ENCODE measurements at regions not wholly inside any gene's neighbourhood (a gene's known extent, or its start where the extent isn't known, plus 50 kb on each side); places are given as distances from the start of the nearest gene placed in this dataset.
"Not testable (repeated sequence)": the region's sequence is repeated elsewhere in the genome, so short reads cannot be mapped to it uniquely, and the experiment has no call there.

DNA sequence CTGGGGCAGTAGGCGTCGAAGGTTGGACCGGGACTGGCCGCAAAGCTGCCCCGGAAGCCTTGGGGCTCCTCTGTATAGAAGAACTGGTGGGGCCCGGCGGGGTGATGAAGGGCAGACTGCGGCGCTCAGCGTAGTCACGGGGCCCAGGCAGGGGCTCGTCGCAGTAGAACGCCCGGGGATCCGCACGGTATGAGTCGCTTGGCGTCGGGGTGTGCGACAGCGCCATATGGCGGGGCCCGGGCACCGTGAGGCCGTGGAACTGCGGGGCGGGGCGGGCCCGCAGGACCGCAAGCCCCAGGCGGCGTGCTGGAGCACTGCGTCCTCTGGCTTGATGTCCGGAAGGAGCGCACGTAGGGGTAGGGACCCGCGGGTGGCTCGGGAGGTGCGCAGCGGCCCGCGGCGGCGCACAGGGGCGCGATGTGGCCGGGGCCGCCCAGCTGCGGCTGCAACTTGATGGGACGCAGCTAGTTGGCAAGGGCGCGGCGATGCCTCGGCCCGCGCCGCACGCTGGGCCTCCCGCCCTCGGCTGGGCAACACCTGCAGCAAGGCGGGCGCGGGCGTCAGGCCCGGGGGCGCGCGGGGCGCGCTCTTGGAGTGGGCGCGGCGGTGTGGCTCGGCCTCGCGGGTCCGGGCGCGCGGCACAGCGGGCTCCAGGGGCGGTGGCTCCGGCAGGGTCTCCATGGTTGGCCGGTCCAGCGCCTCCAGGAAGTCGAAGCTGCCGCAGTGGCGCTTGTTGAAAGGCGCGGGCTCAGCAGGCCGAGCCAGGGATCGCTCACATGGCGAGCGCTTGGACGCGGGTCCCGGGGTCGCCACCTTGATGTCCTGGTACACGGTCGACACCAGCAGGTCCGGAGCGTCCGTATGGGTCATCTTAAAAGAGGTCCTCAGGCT, 251.4 kb downstream of the ANKRD30B start:
- TF ChIP-seq, protein P1, sequence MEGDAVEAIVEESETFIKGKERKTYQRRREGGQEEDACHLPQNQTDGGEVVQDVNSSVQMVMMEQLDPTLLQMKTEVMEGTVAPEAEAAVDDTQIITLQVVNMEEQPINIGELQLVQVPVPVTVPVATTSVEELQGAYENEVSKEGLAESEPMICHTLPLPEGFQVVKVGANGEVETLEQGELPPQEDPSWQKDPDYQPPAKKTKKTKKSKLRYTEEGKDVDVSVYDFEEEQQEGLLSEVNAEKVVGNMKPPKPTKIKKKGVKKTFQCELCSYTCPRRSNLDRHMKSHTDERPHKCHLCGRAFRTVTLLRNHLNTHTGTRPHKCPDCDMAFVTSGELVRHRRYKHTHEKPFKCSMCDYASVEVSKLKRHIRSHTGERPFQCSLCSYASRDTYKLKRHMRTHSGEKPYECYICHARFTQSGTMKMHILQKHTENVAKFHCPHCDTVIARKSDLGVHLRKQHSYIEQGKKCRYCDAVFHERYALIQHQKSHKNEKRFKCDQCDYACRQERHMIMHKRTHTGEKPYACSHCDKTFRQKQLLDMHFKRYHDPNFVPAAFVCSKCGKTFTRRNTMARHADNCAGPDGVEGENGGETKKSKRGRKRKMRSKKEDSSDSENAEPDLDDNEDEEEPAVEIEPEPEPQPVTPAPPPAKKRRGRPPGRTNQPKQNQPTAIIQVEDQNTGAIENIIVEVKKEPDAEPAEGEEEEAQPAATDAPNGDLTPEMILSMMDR (IDR thresholded peaks at IDR 0.05), result no peak
- Histone ChIP-seq H3K4me1 (ENCODE audit: insufficient read depth, low read length) (no peaks in the 10 kb centered on the region), H3K4me3 (ENCODE audit: low read length) (no peak overlapping the region), H3K27me3 (ENCODE audit: control insufficient read depth in 1 of 2, insufficient read depth in 2 of 2, low read length in 2 of 2) (no peaks in the 10 kb centered on the region), H3K9me3 (ENCODE audit: control insufficient read depth in 1 of 2, insufficient read depth in 1 of 2, low read length in 2 of 2) (peaks cover 0 to 61% of the 10 kb centered on the region in 2 experiments), H3K27ac (ENCODE audit: low read depth in 1 of 2, low read length in 2 of 2) (no peak overlapping the region), H3K36me3 (ENCODE audit: insufficient read depth, low read length) (no peaks in the 10 kb centered on the region)
- H3K36me3 Mint-ChIP-seq (ENCODE audit: low read depth), result no peaks in the 10 kb centered on the region
- no peak for DNase-seq
- CTCF ChIA-PET, result no interaction called here
- H3K4me1 Mint-ChIP-seq (ENCODE audit: low read depth), result no peaks in the 10 kb centered on the region
- no peaks in the 10 kb centered on the region for H3K27me3 Mint-ChIP-seq
- POLR2A ChIA-PET, result no interaction called here
- no peak overlapping the region for H3K27ac Mint-ChIP-seq
- intact Hi-C loops (cut with DNase I, micrococcal nuclease), result no loop called here
- no peaks in the 10 kb centered on the region for H3K9me3 Mint-ChIP-seq
- ATAC-seq (ENCODE audit: poor library complexity), result no peak
- no peak overlapping the region for H3K4me3 Mint-ChIP-seq

DNA sequence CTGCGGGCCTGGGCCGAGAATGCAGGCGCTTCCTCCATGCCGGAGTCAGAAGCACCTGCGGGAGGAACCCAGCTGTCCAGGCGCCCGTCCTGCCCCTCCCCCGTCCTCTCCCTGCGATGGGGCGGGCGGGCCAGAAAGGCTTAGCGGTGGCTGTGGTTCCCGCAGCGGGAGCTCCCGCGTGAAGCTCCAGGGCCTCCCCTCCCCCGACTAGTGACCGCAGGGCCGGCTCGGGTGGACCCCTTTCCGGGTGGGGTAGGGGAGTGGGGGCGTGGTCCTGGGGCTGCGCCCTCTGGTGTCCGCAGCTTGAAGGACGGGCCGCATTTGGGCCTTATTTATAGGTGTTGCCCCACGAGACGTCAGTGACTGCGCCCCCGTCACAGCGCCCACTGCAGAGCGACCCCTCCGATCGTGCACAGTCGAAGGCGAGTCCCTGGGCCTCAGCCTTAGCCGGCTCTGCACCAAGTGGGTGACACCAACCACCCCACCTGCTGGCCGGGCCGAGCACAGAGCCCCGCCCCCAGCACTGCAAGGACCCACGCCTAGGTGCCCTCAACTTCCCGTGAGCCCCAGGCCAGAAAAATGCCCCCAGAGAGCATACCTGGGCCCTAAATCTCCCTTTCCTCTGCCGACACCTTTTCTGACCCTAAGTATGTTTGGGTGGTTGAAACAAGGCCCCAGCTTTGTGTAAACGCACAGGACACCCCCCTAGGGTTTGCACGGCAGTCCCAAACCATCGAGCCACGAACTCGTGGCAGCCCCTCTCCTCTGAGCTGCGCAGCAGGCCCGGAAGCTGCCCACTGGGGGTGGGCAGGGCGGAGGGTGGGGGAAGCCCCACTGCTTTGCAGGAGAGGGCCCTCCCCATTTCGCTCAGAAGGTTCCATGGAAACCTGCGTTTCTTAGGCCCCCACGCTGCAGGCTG, 252.4 kb downstream of the ANKRD30B start:
- H3K27me3 ChIP-seq (ENCODE audit: control insufficient read depth in 1 of 2, insufficient read depth in 2 of 2, low read length in 2 of 2); intact Hi-C loops (cut with DNase I, micrococcal nuclease); H3K27me3 Mint-ChIP-seq; H3K27ac ChIP-seq (ENCODE audit: low read depth in 1 of 2, low read length in 2 of 2); H3K4me1 Mint-ChIP-seq (ENCODE audit: low read depth); H3K9me3 Mint-ChIP-seq; H3K4me1 ChIP-seq (ENCODE audit: insufficient read depth, low read length); H3K4me3 Mint-ChIP-seq; ATAC-seq (ENCODE audit: poor library complexity); POLR2A ChIA-PET; H3K4me3 ChIP-seq (ENCODE audit: low read length); DNase-seq; H3K36me3 ChIP-seq (ENCODE audit: insufficient read depth, low read length); H3K36me3 Mint-ChIP-seq (ENCODE audit: low read depth); CTCF ChIA-PET; H3K27ac Mint-ChIP-seq: not testable (repeated sequence)
- peaks cover 0 to 72% of the 10 kb centered on the region in 2 experiments for H3K9me3 ChIP-seq (ENCODE audit: control insufficient read depth in 1 of 2, insufficient read depth in 1 of 2, low read length in 2 of 2)

DNA sequence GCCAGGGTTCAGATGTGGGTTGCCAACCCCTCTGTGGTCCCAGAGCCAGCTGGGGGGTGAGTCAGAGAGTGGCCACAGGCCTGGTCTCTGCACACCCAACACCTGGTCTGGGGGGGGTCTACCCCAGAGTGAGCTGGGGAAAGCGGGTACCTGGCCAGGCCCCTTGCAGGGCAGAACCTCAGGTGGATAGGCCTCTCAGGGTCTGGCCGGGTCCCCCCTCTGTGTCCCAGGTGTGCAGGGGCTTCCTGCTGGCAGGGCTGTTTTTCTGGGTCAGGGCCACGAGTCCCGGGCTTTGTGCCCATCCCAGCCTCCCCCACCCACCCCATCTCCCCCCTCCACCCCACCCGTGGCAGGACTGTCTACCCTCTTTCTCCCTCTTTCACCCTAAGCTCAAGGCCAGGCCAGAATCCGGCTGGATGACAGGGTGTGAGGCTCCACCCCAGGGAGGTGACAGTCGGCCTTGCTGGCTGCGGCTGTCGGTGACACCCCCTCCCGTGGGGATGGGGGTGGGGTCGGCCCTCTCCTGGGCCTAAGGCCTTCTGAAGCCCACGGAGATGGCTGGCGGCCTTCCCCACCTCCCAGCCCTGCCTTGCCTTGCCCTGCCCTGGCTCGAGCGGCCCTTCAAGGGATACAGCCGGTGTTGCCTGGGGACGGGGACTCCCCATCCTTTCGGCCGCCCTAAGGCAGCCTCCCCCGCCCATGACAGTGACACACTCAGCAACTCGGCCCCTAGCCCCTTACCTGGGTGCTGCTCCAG, 253.2 kb downstream of the ANKRD30B start:
- CTCF ChIA-PET; H3K4me1 Mint-ChIP-seq (ENCODE audit: low read depth); H3K27me3 Mint-ChIP-seq: not testable (repeated sequence)

DNA sequence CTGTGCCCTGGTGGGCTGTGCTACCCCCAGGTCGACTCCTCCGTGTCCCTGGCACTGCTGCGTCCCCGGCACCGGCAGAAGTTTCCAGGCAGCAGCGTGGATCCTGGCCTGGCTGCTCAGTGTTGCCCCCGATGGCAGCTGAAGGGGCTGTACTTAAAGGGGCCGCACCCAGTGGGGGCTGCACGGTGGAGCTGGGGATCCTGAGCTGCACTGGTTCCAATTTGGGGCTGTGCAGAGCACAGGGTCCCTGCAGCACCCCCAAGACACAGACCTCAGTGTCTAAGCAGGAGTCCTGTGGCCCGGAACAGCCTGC, 253.8 kb downstream of the ANKRD30B start:
- H3K4me1 ChIP-seq (ENCODE audit: insufficient read depth, low read length); H3K36me3 ChIP-seq (ENCODE audit: insufficient read depth, low read length); POLR2A ChIA-PET; H3K9me3 Mint-ChIP-seq; ATAC-seq (ENCODE audit: poor library complexity); H3K4me3 Mint-ChIP-seq; H3K27ac Mint-ChIP-seq; H3K27me3 ChIP-seq (ENCODE audit: control insufficient read depth in 1 of 2, insufficient read depth in 2 of 2, low read length in 2 of 2); H3K4me1 Mint-ChIP-seq (ENCODE audit: low read depth); H3K27me3 Mint-ChIP-seq; H3K36me3 Mint-ChIP-seq (ENCODE audit: low read depth); H3K27ac ChIP-seq (ENCODE audit: low read depth in 1 of 2, low read length in 2 of 2); H3K4me3 ChIP-seq (ENCODE audit: low read length); intact Hi-C loops (cut with DNase I, micrococcal nuclease); DNase-seq; CTCF ChIA-PET: not testable (repeated sequence)
- H3K9me3 ChIP-seq (ENCODE audit: control insufficient read depth in 1 of 2, insufficient read depth in 1 of 2, low read length in 2 of 2), result peaks cover 0 to 75% of the 10 kb centered on the region in 2 experiments

More for the DNA sequence above, 253.2 kb downstream of the ANKRD30B start:
- DNase-seq; H3K36me3 Mint-ChIP-seq (ENCODE audit: low read depth); H3K36me3 ChIP-seq (ENCODE audit: insufficient read depth, low read length); H3K27ac ChIP-seq (ENCODE audit: low read depth in 1 of 2, low read length in 2 of 2); H3K9me3 Mint-ChIP-seq; H3K27ac Mint-ChIP-seq; intact Hi-C loops (cut with DNase I, micrococcal nuclease); H3K27me3 ChIP-seq (ENCODE audit: control insufficient read depth in 1 of 2, insufficient read depth in 2 of 2, low read length in 2 of 2); POLR2A ChIA-PET; ATAC-seq (ENCODE audit: poor library complexity); H3K4me3 Mint-ChIP-seq; H3K4me1 ChIP-seq (ENCODE audit: insufficient read depth, low read length); H3K4me3 ChIP-seq (ENCODE audit: low read length): not testable (repeated sequence)
- peaks cover 0 to 75% of the 10 kb centered on the region in 2 experiments for H3K9me3 ChIP-seq (ENCODE audit: control insufficient read depth in 1 of 2, insufficient read depth in 1 of 2, low read length in 2 of 2)

DNA sequence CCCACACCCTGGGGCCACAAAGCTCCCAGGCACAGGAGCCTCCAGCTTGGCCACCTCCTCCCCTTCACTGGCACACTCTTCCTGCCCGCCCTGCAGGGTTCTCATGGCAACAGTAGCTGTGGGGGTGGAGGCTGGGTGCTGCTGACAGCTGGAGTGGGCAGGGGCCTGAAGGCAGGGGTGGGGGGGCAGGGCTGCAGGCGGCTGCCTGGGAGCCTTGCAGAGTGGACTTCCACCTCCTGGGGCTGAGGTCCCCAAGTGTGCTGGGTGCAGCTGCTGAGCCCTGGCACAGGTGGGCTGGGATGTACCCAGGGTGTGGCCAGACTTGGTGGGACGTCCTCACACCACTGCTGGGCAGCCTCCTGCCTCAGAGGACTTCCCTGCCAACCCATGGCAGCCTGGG, 254.8 kb downstream of the ANKRD30B start:
- H3K4me1 Mint-ChIP-seq (ENCODE audit: low read depth); intact Hi-C loops (cut with DNase I, micrococcal nuclease); H3K36me3 ChIP-seq (ENCODE audit: insufficient read depth, low read length); POLR2A ChIA-PET; H3K27me3 ChIP-seq (ENCODE audit: control insufficient read depth in 1 of 2, insufficient read depth in 2 of 2, low read length in 2 of 2); ATAC-seq (ENCODE audit: poor library complexity); H3K4me3 Mint-ChIP-seq; H3K27me3 Mint-ChIP-seq; H3K4me3 ChIP-seq (ENCODE audit: low read length); H3K9me3 Mint-ChIP-seq; H3K36me3 Mint-ChIP-seq (ENCODE audit: low read depth); DNase-seq; H3K4me1 ChIP-seq (ENCODE audit: insufficient read depth, low read length); H3K27ac ChIP-seq (ENCODE audit: low read depth in 1 of 2, low read length in 2 of 2); H3K27ac Mint-ChIP-seq; CTCF ChIA-PET: not testable (repeated sequence)
- peaks cover 0 to 69% of the 10 kb centered on the region in 2 experiments for H3K9me3 ChIP-seq (ENCODE audit: control insufficient read depth in 1 of 2, insufficient read depth in 1 of 2, low read length in 2 of 2)

DNA sequence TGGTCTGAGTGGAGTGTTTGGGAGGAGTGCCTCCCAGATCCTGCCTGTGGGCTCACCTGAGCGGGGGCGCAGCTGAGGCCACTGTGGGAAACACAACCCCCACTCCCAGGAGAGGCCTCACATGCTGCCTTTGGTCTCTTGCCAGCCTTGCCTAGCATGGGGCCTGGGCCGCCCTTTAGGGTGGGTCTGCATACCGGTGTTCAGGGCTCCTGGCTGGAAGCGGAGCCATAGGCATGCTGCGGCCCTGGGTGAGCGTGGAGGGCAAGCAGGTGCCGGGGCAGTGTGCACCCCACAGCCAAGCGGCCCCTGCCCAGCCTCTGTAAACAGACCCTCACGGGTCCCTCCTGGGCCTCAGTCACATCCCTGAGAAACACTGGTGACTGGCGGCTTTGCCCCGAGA, 255.3 kb downstream of the ANKRD30B start:
- DNase-seq; ATAC-seq (ENCODE audit: poor library complexity); CTCF ChIA-PET; H3K27ac Mint-ChIP-seq; H3K27me3 ChIP-seq (ENCODE audit: control insufficient read depth in 1 of 2, insufficient read depth in 2 of 2, low read length in 2 of 2); H3K36me3 ChIP-seq (ENCODE audit: insufficient read depth, low read length); H3K4me3 ChIP-seq (ENCODE audit: low read length); H3K4me1 Mint-ChIP-seq (ENCODE audit: low read depth); H3K27ac ChIP-seq (ENCODE audit: low read depth in 1 of 2, low read length in 2 of 2); intact Hi-C loops (cut with DNase I, micrococcal nuclease); H3K4me1 ChIP-seq (ENCODE audit: insufficient read depth, low read length); H3K27me3 Mint-ChIP-seq; H3K36me3 Mint-ChIP-seq (ENCODE audit: low read depth); H3K9me3 Mint-ChIP-seq; H3K4me3 Mint-ChIP-seq; POLR2A ChIA-PET: not testable (repeated sequence)
- peaks cover 0 to 65% of the 10 kb centered on the region in 2 experiments for H3K9me3 ChIP-seq (ENCODE audit: control insufficient read depth in 1 of 2, insufficient read depth in 1 of 2, low read length in 2 of 2)
